Smooth muscle cell (in vitro differentiated cells): ENCODE measurements at regions not wholly inside any gene's neighbourhood (a gene's known extent, or its start where the extent isn't known, plus 50 kb on each side); places are given as distances from the start of the nearest gene placed in this dataset.

ENCODE experiments used
- DNase-seq: peaks from one replicate; lab custom pipeline; 2025; ENCODE audit not compliant: unreplicated experiment; lab: John Stamatoyannopoulos, UW
- H2AFZ ChIP-seq: fragments of 200-600 bp; sonication (generic); 2 replicates; pipeline ENCODE4 v1.6.0; 2016; ENCODE audit warnings: antibody characterized with exemption, low read depth, mild to moderate bottlenecking
- H3F3A ChIP-seq: fragments of 200-600 bp; sonication (generic); 2 replicates; pipeline ENCODE4 v1.6.0; 2017; ENCODE audit warnings: antibody characterized with exemption, low read depth
- H3K27ac ChIP-seq: fragments of 200-600 bp; sonication (generic); 2 replicates; pipeline ENCODE4 v1.5.1; 2016; ENCODE audit warnings: low read depth, mild to moderate bottlenecking
- H3K27me3 ChIP-seq: fragments of 200-600 bp; sonication (generic); 2 replicates; pipeline ENCODE4 v1.6.1; 2016; ENCODE audit warnings: low read depth, mild to moderate bottlenecking
- H3K36me3 ChIP-seq: fragments of 200-600 bp; sonication (generic); 2 replicates; pipeline ENCODE4 v1.5.1; 2016; ENCODE audit warnings: low read depth
- H3K4me1 ChIP-seq: fragments of 200-600 bp; sonication (generic); 2 replicates; pipeline ENCODE4 v1.5.1; 2016; ENCODE audit warnings: low read depth
- H3K4me2 ChIP-seq: fragments of 200-600 bp; sonication (generic); 2 replicates; pipeline ENCODE4 v1.6.0; 2016; ENCODE audit warnings: mild to moderate bottlenecking
- H3K4me3 ChIP-seq: fragments of 200-600 bp; sonication (generic); 2 replicates; pipeline ENCODE4 v1.5.1; 2016; ENCODE audit warnings: mild to moderate bottlenecking
- H3K79me2 ChIP-seq: fragments of 200-600 bp; sonication (generic); 2 replicates; pipeline ENCODE4 v1.6.0; 2016; ENCODE audit warnings: low read depth, mild to moderate bottlenecking
- H3K9ac ChIP-seq: fragments of 200-600 bp; sonication (generic); 2 replicates; pipeline ENCODE4 v1.6.0; 2016; ENCODE audit warnings: low read depth
- H3K9me3 ChIP-seq: fragments of 200-600 bp; sonication (generic); replicated peaks from 2 replicates; pipeline ENCODE4 v1.5.1; 2016; ENCODE audit warnings: low read depth
- H4K20me1 ChIP-seq: fragments of 200-600 bp; sonication (generic); 2 replicates; pipeline ENCODE4 v1.6.0; 2016; ENCODE audit warnings: low read depth
- CTCF ChIP-seq: fragments of 200-600 bp; sonication (generic); IDR thresholded peaks from 2 replicates; pipeline ENCODE4 v1.5.1; 2017; ENCODE audit warnings: borderline replicate concordance, mild to moderate bottlenecking, antibody characterized with exemption; ENCODE audit not compliant: insufficient read depth, poor library complexity, severe bottlenecking
- WGBS: methylation state at CpG from one replicate; pipeline ENCODE4 v1.1.7; 2016; ENCODE audit warnings: low lambda C conversion rate; 5-methylcytosine and 5-hydroxymethylcytosine counted together

DNA sequence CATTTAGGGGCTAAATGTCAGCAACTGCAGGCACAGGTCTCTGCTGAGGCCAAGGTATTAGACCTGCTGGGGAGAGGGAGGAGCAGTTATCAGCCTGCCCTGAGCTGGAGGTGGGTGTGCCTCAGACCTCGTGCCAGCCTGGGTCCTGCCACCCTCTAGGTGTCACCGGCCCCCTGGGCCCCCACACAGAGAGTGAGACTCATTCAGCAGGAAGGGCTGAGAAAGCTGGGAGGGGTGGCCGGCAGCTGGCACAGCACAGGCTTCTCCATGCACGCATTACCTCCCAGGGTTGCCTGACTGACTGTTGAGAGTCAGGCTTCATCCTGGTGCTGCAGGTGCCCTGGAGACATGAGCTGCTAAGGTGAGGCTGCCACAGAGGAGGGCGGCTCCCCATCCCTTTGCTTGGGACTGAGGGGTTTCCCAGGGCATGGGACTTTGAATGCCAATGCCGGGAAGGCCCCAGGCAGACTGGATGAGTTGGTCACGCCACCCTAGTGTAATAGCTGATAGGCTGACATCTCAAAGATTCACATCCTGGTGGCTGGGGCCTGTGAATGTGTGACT is 75.3 kb upstream of the C14orf180 start:
- Histone ChIP-seq H3F3A (no peaks in the 10 kb centered on the region), H3K27me3 (peaks cover 10% of the 10 kb centered on the region), H3K4me3 (no peak overlapping the region), H3K36me3 (no peaks in the 10 kb centered on the region), H4K20me1 (no peaks in the 10 kb centered on the region), H3K27ac (no peak overlapping the region), H3K4me2 (no peak overlapping the region), H2AFZ (no peak overlapping the region), H3K9me3 (no peaks in the 10 kb centered on the region), H3K4me1 (no peaks in the 10 kb centered on the region), H3K9ac (no peak overlapping the region), H3K79me2 (no peaks in the 10 kb centered on the region)
- no peak for DNase-seq
- no peak for TF ChIP-seq CTCF
- WGBS = 90% methylated on average over 7 of the region's 7 CpGs

DNA sequence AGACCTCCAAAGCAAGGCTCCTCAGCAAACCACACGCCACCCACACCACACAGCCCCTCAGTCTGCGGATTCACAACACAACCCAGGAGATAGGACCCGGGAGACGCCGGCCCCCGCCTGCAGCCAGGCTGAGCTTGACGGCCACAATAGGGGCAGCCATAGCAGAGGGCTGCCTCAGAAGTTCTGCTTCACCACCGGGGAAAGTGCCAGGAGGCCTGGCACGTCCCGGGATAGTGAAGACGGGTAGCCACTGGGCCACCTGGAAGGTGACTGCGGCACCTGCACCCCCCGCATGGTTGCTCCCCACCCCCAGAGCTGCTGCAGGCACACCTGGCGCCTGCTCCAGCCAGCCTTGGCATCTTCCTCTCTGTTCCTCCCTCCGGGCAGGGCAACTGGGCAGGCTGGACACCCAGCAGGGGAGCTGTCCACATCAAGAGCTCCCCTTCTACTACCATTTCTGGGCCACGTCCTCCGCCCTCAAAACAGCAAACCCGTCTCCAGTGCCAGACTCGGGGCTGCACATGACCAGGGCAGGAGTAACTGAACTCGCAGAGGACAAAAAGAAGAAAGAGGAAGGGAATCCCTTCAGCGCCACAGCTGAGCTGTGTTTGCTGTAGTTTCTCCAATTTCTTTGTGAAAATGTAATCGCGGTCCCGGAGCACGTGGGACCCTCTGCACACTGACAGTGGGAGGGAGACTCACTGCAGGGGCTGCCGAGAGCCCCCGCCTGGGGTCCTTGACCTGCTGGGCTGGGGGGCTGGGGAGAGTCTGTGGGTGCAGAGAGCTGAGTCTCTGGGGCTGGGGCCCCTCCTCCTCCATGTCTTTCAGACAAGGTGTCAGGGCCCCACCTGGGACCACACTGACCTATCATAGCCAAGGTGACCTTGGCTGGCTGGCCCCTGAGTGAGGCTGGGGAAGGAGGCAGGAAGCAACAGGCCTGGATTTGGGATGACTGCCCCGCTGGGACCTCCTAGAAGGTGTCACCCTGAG is 74.2 kb upstream of the C14orf180 start:
- Histone ChIP-seq H3K9me3 (no peaks in the 10 kb centered on the region), H3K36me3 (no peaks in the 10 kb centered on the region), H3K4me3 (no peak overlapping the region), H4K20me1 (no peaks in the 10 kb centered on the region), H3K27ac (no peak overlapping the region), H3K79me2 (no peaks in the 10 kb centered on the region), H3F3A (no peaks in the 10 kb centered on the region), H3K9ac (no peak overlapping the region), H2AFZ (no peak overlapping the region), H3K4me1 (no peaks in the 10 kb centered on the region), H3K4me2 (no peak overlapping the region), H3K27me3 (peaks cover 4% of the 10 kb centered on the region)
- DNase-seq = no peak
- TF ChIP-seq CTCF = no peak
- WGBS = 88% methylated on average over 26 of the region's 28 CpGs

GRCh38 chr14:104506461-104507253 is 72.9 kb upstream of the C14orf180 start:
- H3K79me2 ChIP-seq = no peaks in the 10 kb centered on the region
- no peaks in the 10 kb centered on the region for H4K20me1 ChIP-seq
- no peak overlapping the region for H2AFZ ChIP-seq
- no peak for TF ChIP-seq CTCF
- 87% methylated on average over 10 of the region's 11 CpGs for WGBS
- H3K4me2 ChIP-seq = no peak overlapping the region
- H3K36me3 ChIP-seq = no peaks in the 10 kb centered on the region
- H3K27me3 ChIP-seq = peaks cover 4% of the 10 kb centered on the region
- no peaks in the 10 kb centered on the region for H3K4me1 ChIP-seq
- H3K27ac ChIP-seq = no peak overlapping the region
- H3K9me3 ChIP-seq = no peaks in the 10 kb centered on the region
- H3K4me3 ChIP-seq = no peak overlapping the region
- no peaks in the 10 kb centered on the region for H3F3A ChIP-seq
- H3K9ac ChIP-seq = no peak overlapping the region
- DNase-seq = no peak
